ENCODE measurements at regions not wholly inside any gene's neighbourhood (a gene's known extent, or its start where the extent isn't known, plus 50 kb on each side); places are given as distances from the start of the nearest gene placed in this dataset.

- no peak for TF ChIP-seq CTCF (IDR thresholded peaks at IDR 0.05; ENCODE audit: low read depth, low read length)
- H3K4me1 ChIP-seq (ENCODE audit: low read depth): no peaks in the 10 kb centered on the region
- H3K4me3 ChIP-seq: no peak overlapping the region
- no peaks in the 10 kb centered on the region for H3K9me3 ChIP-seq (ENCODE audit: low read depth)
- no peak overlapping the region for H3K27ac ChIP-seq
- H3K27me3 ChIP-seq: no peaks in the 10 kb centered on the region
- no peak for DNase-seq (ENCODE audit: low read depth in 1 of 2, low spot score in 1 of 2)
- no peaks in the 10 kb centered on the region for H3K36me3 ChIP-seq
Measured at GRCh38 chr5:5828619-5829018, 406.1 kb downstream of the ICE1 start.

- Histone ChIP-seq H3K36me3 (no peaks in the 10 kb centered on the region), H3K27me3 (no peaks in the 10 kb centered on the region), H3K27ac (no peak overlapping the region), H3K4me3 (no peak overlapping the region), H3K4me1 (ENCODE audit: low read depth) (no peaks in the 10 kb centered on the region), H3K9me3 (ENCODE audit: low read depth) (no peaks in the 10 kb centered on the region)
- no peak for DNase-seq (ENCODE audit: low read depth in 1 of 2, low spot score in 1 of 2)
- TF ChIP-seq CTCF (IDR thresholded peaks at IDR 0.05; ENCODE audit: low read depth, low read length): no peak
Measured at GRCh38 chr5:5826911-5827310, 404.4 kb downstream of the ICE1 start.

GRCh38 chr5:5822729-5823257 lies 400.3 kb downstream of the ICE1 start:
- Histone ChIP-seq H3K36me3 (no peaks in the 10 kb centered on the region), H3K27ac (no peak overlapping the region), H3K4me3 (no peak overlapping the region), H3K9me3 (ENCODE audit: low read depth) (no peaks in the 10 kb centered on the region), H3K4me1 (ENCODE audit: low read depth) (no peaks in the 10 kb centered on the region), H3K27me3 (no peaks in the 10 kb centered on the region)
- no peak for DNase-seq (ENCODE audit: low read depth in 1 of 2, low spot score in 1 of 2)
- TF ChIP-seq CTCF (IDR thresholded peaks at IDR 0.05; ENCODE audit: low read depth, low read length): no peak

GRCh38 chr5:5816960-5817359 lies 394.5 kb downstream of the ICE1 start:
- no peak overlapping the region for H3K27ac ChIP-seq
- H3K36me3 ChIP-seq: no peaks in the 10 kb centered on the region
- no peak overlapping the region for H3K4me3 ChIP-seq
- H3K27me3 ChIP-seq: no peaks in the 10 kb centered on the region
- no peak for TF ChIP-seq CTCF (IDR thresholded peaks at IDR 0.05; ENCODE audit: low read depth, low read length)
- no peaks in the 10 kb centered on the region for H3K4me1 ChIP-seq (ENCODE audit: low read depth)
- DNase-seq (ENCODE audit: low read depth in 1 of 2, low spot score in 1 of 2): no peak
- H3K9me3 ChIP-seq (ENCODE audit: low read depth): no peaks in the 10 kb centered on the region

- no peaks in the 10 kb centered on the region for H3K4me1 ChIP-seq (ENCODE audit: low read depth)
- no peaks in the 10 kb centered on the region for H3K36me3 ChIP-seq
- TF ChIP-seq CTCF (IDR thresholded peaks at IDR 0.05; ENCODE audit: low read depth, low read length): no peak
- no peaks in the 10 kb centered on the region for H3K9me3 ChIP-seq (ENCODE audit: low read depth)
- H3K4me3 ChIP-seq: no peak overlapping the region
- no peak overlapping the region for H3K27ac ChIP-seq
- DNase-seq (ENCODE audit: low read depth in 1 of 2, low spot score in 1 of 2): no peak
- H3K27me3 ChIP-seq: no peaks in the 10 kb centered on the region
Measured at GRCh38 chr5:5813441-5813840, 391.0 kb downstream of the ICE1 start.

GRCh38 chr5:5810461-5810860 lies 388.0 kb downstream of the ICE1 start:
- TF ChIP-seq CTCF (IDR thresholded peaks at IDR 0.05; ENCODE audit: low read depth, low read length): no peak
- no peaks in the 10 kb centered on the region for H3K4me1 ChIP-seq (ENCODE audit: low read depth)
- H3K27ac ChIP-seq: no peak overlapping the region
- H3K36me3 ChIP-seq: no peaks in the 10 kb centered on the region
- DNase-seq (ENCODE audit: low read depth in 1 of 2, low spot score in 1 of 2): no peak
- H3K9me3 ChIP-seq (ENCODE audit: low read depth): no peaks in the 10 kb centered on the region
- no peaks in the 10 kb centered on the region for H3K27me3 ChIP-seq
- H3K4me3 ChIP-seq: no peak overlapping the region

Measured in cardiac muscle cell (in vitro differentiated cells and primary cell).